Motor neuron (in vitro differentiated cells): ENCODE measurements at regions not wholly inside any gene's neighbourhood (a gene's known extent, or its start where the extent isn't known, plus 50 kb on each side); places are given as distances from the start of the nearest gene placed in this dataset.
"Not testable (repeated sequence)": the region's sequence is repeated elsewhere in the genome, so short reads cannot be mapped to it uniquely, and the experiment has no call there.

Source experiments
- ATAC-seq, 8 experiments: fragments of 200-7000 bp; cut with Tn5 transposase; replicated peaks in 6 of 8; 2 replicates each; pipeline ENCODE4 v1.8.0; 2021; ENCODE audit warnings: mild to moderate bottlenecking in 8 of 8, moderate library complexity in 8 of 8
- H3K27ac ChIP-seq, 2 donors: fragments of 250-450 bp; sonication (Bioruptor Pico); 2 replicates each; pipeline ENCODE4 v1.9.0; 2021; ENCODE audit warnings: antibody characterized with exemption in 2 of 2, mild to moderate bottlenecking in 2 of 2, moderate library complexity in 1 of 2
- H3K4me1 ChIP-seq, 2 donors: fragments of 250-450 bp; sonication (Bioruptor Pico); replicated peaks in 1 of 2; 2 replicates each; pipeline ENCODE4 v1.6.1; 2021; ENCODE audit warnings: antibody characterized with exemption in 2 of 2, mild to moderate bottlenecking in 2 of 2, moderate library complexity in 1 of 2
- H3K4me3 ChIP-seq, 5 donors: fragments of 250-450 bp; sonication (Bioruptor Pico); 2 replicates each; pipeline ENCODE4 v1.9.0; 2021; ENCODE audit warnings: antibody characterized with exemption in 5 of 5, mild to moderate bottlenecking in 5 of 5, moderate library complexity in 4 of 5
- WGBS, 10 experiments: fragments of 450-650 bp; shearing (Covaris generic); methylation state at CpG; one replicate each; pipeline ENCODE4 v1.0.0; 2022; 5-methylcytosine and 5-hydroxymethylcytosine counted together
- in situ Hi-C, 9 experiments: fragments of 400-800 bp; cut with MboI; loops; one replicate each; pipeline ENCODE4 v1.15.0; 2021; ENCODE audit warnings: low sequenced_read_pairs in 9 of 9, low pct_unique_long_range_greater_than_20kb in 2 of 9; ENCODE audit not compliant: unreplicated experiment in 9 of 9

- in situ Hi-C loops = not testable (repeated sequence)
- no CpG with 5 or more reads among the region's 40 CpGs for WGBS, 10 experiments
Measured at GRCh38 chr3:125915792-125916375, 53.1 kb upstream of the ROPN1B start.

GRCh38 chr3:125916376-125916978, 52.5 kb upstream of the ROPN1B start:
- H3K27ac ChIP-seq = peak overlapping the region; percentile 59 to 78
- peak overlapping the region; percentile 52 to 89 (median 77) for H3K4me3 ChIP-seq
- H3K4me1 ChIP-seq = peaks cover 11 to 27% of the 10 kb centered on the region in 2 donors
- in situ Hi-C loops = no loop called here
- WGBS, 10 experiments = no CpG with 5 or more reads among the region's 58 CpGs
- ATAC-seq = peak; percentile 91 to 97 (median 94)

More at GRCh38 chr3:125915792-125916375, 53.1 kb upstream of the ROPN1B start:
- ATAC-seq = peak in 5 of 8 experiments; percentile 56 to 67 (median 63)
- peaks cover 10 to 27% of the 10 kb centered on the region in 2 donors for H3K4me1 ChIP-seq
- H3K4me3 ChIP-seq = peak overlapping the region; percentile 52 to 89 (median 77)
- peak overlapping the region; percentile 60 to 64 for H3K27ac ChIP-seq

DNA sequence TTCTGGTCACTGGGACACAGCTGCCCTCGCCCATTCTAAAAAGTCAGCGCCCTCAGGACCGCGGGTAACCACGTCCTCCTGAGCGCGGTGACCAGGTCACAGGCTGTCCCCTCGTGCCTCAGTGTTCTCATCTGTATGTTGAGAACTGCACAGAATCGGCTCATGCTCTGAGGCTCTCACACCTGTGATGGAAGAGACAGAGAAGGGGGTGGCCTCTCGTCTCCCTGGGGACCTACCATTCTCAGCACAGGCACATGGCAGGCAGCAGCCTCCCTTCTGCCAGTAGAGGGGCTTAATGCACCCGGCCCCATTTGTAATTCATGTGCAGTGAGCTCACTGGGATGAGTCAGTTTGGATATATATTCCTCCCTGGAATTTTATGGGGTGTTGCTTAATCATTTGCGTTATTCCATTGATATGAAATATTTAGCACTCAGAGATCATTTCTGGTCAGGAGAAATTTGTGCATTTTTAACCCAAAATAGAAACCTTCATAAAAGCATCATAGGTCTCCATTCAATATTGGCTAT, 51.9 kb upstream of the ROPN1B start:
- ATAC-seq, in situ Hi-C loops: not testable (repeated sequence)
- H3K27ac ChIP-seq = peak overlapping the region; percentile 56 to 78

GRCh38 chr3:125918024-125918423, 51.0 kb upstream of the ROPN1B start:
- ATAC-seq, in situ Hi-C loops, H3K4me3 ChIP-seq: not testable (repeated sequence)
- Histone ChIP-seq H3K4me1 (peaks cover 11 to 27% of the 10 kb centered on the region in 2 donors), H3K27ac (peak overlapping the region in 1 of 2 donors; percentile 77)
- 80 to 100% methylated on average over 1 of the region's 1 CpG; no CpG with 5 or more reads in 8 of the 10 experiments for WGBS, 10 experiments

More for the DNA sequence above, 51.9 kb upstream of the ROPN1B start:
- H3K4me1 ChIP-seq = peaks cover 11 to 27% of the 10 kb centered on the region in 2 donors
- peak overlapping the region; percentile 44 to 89 (median 55) for H3K4me3 ChIP-seq
- 0 to 17% (median 0%) methylated on average over 1 to 5 of the region's 12 CpGs; no CpG with 5 or more reads in 7 of the 10 experiments for WGBS, 10 experiments

DNA sequence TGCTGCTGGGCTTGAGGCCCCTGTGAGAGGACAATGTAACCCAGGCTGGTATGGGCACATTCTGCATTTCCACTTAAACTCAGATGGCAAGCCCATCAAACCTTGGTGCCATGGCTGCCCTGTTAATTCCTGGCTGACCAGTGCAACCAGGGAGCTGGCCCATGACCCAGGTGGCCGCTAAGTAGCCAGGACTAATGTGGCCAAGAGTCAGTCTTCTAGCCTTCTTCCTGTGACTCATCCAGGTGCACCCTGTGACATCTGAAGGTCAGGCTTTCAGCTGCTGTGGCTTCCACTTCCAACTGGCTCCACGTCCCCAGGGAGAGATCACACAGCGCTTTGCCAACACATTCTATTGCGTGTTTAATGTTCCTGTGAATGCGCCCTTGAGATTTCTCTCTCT, 50.5 kb upstream of the ROPN1B start:
- in situ Hi-C loops, H3K4me3 ChIP-seq, ATAC-seq: not testable (repeated sequence)
- 83 to 100% (median 93%) methylated on average over 1 to 3 of the region's 5 CpGs; no CpG with 5 or more reads in 7 of the 10 experiments for WGBS, 10 experiments
- H3K27ac ChIP-seq = peak overlapping the region; percentile 69 to 77
- peaks cover 11 to 27% of the 10 kb centered on the region in 2 donors for H3K4me1 ChIP-seq

DNA sequence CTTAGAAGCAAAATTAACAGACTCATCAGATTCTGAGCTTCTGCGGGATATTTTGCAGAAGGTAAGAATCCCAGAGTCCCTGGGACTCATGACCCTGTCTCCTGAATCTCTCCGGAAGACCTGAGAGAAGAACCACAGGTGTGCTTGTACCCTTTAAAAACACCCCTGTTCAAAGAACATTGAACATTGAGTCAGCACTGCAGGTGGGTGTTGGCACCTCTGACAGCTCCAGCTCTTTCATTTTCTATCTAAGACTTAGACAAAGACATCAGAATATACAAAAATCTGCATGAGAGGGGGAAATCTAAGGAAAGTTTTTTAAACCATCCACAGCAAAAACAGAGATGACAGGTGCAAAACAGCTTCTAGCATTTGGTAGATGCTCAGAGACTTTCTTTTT, 50.1 kb upstream of the ROPN1B start:
- ATAC-seq, H3K4me3 ChIP-seq, in situ Hi-C loops: not testable (repeated sequence)
- H3K4me1 ChIP-seq = peaks cover 11 to 27% of the 10 kb centered on the region in 2 donors
- WGBS, 10 experiments = 57 to 93% methylated on average over 1 to 2 of the region's 2 CpGs; no CpG with 5 or more reads in 8 of the 10 experiments
- peak overlapping the region; percentile 68 to 69 for H3K27ac ChIP-seq
